T-helper 2 cell treated with Interferon-gamma antibody and Interleukin-4, amounts not matched to agents 5 μg/mL and 100 μg/mL, for 36 hours (primary cell): ENCODE measurements at regions not wholly inside any gene's neighbourhood (a gene's known extent, or its start where the extent isn't known, plus 50 kb on each side); places are given as distances from the start of the nearest gene placed in this dataset.
"Not testable (repeated sequence)": the region's sequence is repeated elsewhere in the genome, so short reads cannot be mapped to it uniquely, and the experiment has no call there.

Source experiments
- DNase-seq: peaks from one replicate; pipeline ENCODE4 v3.0.0; 2021; ENCODE audit warnings: low spot score
- H3K27ac Mint-ChIP-seq: one replicate; pipeline ENCODE4 v1.8.0; 2021; ENCODE audit warnings: mild to moderate bottlenecking, mixed read lengths
- H3K27me3 Mint-ChIP-seq: one replicate; pipeline ENCODE4 v1.8.0; 2021; ENCODE audit warnings: low read depth, mixed read lengths
- H3K36me3 Mint-ChIP-seq: one replicate; pipeline ENCODE4 v1.8.0; 2021; ENCODE audit warnings: low read depth, mixed read lengths
- H3K4me1 Mint-ChIP-seq: one replicate; pipeline ENCODE4 v1.8.0; 2021; ENCODE audit warnings: low read depth, mixed read lengths
- H3K4me3 Mint-ChIP-seq: one replicate; pipeline ENCODE4 v1.8.0; 2022; ENCODE audit warnings: mild to moderate bottlenecking, moderate library complexity, mixed read lengths
- H3K9me3 Mint-ChIP-seq: one replicate; pipeline ENCODE4 v1.8.0; 2021; ENCODE audit warnings: mixed read lengths

GRCh38 chr4:92198711-92199110 lies 105.1 kb upstream of the GRID2 start:
- Mint-ChIP-seq H3K4me3 (no peak overlapping the region), H3K9me3 (peaks cover 4% of the 10 kb centered on the region), H3K27me3 (no peaks in the 10 kb centered on the region), H3K27ac (no peak overlapping the region), H3K4me1 (no peaks in the 10 kb centered on the region), H3K36me3 (no peaks in the 10 kb centered on the region)
- no peak for DNase-seq

- DNase-seq: no peak
- Mint-ChIP-seq H3K9me3 (peaks cover 5% of the 10 kb centered on the region), H3K4me1 (no peaks in the 10 kb centered on the region), H3K36me3 (no peaks in the 10 kb centered on the region), H3K27me3 (no peaks in the 10 kb centered on the region), H3K27ac (no peak overlapping the region), H3K4me3 (no peak overlapping the region)
Observed at GRCh38 chr4:92199135-92199534, 104.6 kb upstream of the GRID2 start.

- H3K36me3 Mint-ChIP-seq: no peaks in the 10 kb centered on the region
- no peak overlapping the region for H3K27ac Mint-ChIP-seq
- no peaks in the 10 kb centered on the region for H3K4me1 Mint-ChIP-seq
- H3K4me3 Mint-ChIP-seq: no peak overlapping the region
- DNase-seq: no peak
- no peaks in the 10 kb centered on the region for H3K27me3 Mint-ChIP-seq
- peaks cover 24% of the 10 kb centered on the region for H3K9me3 Mint-ChIP-seq
Observed at GRCh38 chr4:92210906-92211305, 92.9 kb upstream of the GRID2 start.

GRCh38 chr4:92215476-92215875 lies 88.3 kb upstream of the GRID2 start:
- Mint-ChIP-seq H3K4me1 (no peaks in the 10 kb centered on the region), H3K9me3 (peaks cover 50% of the 10 kb centered on the region), H3K36me3 (no peaks in the 10 kb centered on the region), H3K27ac (no peak overlapping the region), H3K4me3 (no peak overlapping the region), H3K27me3 (no peaks in the 10 kb centered on the region)
- DNase-seq: no peak

- Mint-ChIP-seq H3K27me3 (no peaks in the 10 kb centered on the region), H3K4me1 (no peaks in the 10 kb centered on the region), H3K4me3 (no peak overlapping the region), H3K27ac (no peak overlapping the region), H3K9me3 (no peaks in the 10 kb centered on the region), H3K36me3 (no peaks in the 10 kb centered on the region)
- DNase-seq: no peak
Observed at GRCh38 chr4:92231511-92231910, 72.3 kb upstream of the GRID2 start.

GRCh38 chr4:92232566-92232965 lies 71.2 kb upstream of the GRID2 start:
- Mint-ChIP-seq H3K27ac (no peak overlapping the region), H3K9me3 (no peaks in the 10 kb centered on the region), H3K4me1 (no peaks in the 10 kb centered on the region), H3K4me3 (no peak overlapping the region), H3K36me3 (no peaks in the 10 kb centered on the region), H3K27me3 (no peaks in the 10 kb centered on the region)
- no peak for DNase-seq

- H3K4me3 Mint-ChIP-seq: no peak overlapping the region
- no peak for DNase-seq
- peaks cover 4% of the 10 kb centered on the region for H3K9me3 Mint-ChIP-seq
- H3K4me1 Mint-ChIP-seq: no peaks in the 10 kb centered on the region
- no peaks in the 10 kb centered on the region for H3K36me3 Mint-ChIP-seq
- no peak overlapping the region for H3K27ac Mint-ChIP-seq
- no peaks in the 10 kb centered on the region for H3K27me3 Mint-ChIP-seq
Observed at GRCh38 chr4:92234393-92235176, 69.2 kb upstream of the GRID2 start.

- H3K27me3 Mint-ChIP-seq: no peaks in the 10 kb centered on the region
- H3K36me3 Mint-ChIP-seq: no peaks in the 10 kb centered on the region
- H3K27ac Mint-ChIP-seq: no peak overlapping the region
- no peaks in the 10 kb centered on the region for H3K4me1 Mint-ChIP-seq
- no peak overlapping the region for H3K4me3 Mint-ChIP-seq
- no peak for DNase-seq
- H3K9me3 Mint-ChIP-seq: peaks cover 5% of the 10 kb centered on the region
Observed at GRCh38 chr4:92235731-92236130, 68.0 kb upstream of the GRID2 start.

- Mint-ChIP-seq H3K9me3 (peaks cover 8% of the 10 kb centered on the region), H3K4me3 (no peak overlapping the region), H3K4me1 (no peaks in the 10 kb centered on the region), H3K27me3 (no peaks in the 10 kb centered on the region), H3K27ac (no peak overlapping the region), H3K36me3 (no peaks in the 10 kb centered on the region)
- no peak for DNase-seq
Observed at GRCh38 chr4:92236877-92237276, 66.9 kb upstream of the GRID2 start.

GRCh38 chr4:92237559-92237958 lies 66.2 kb upstream of the GRID2 start:
- no peak overlapping the region for H3K27ac Mint-ChIP-seq
- H3K9me3 Mint-ChIP-seq: peaks cover 8% of the 10 kb centered on the region
- no peaks in the 10 kb centered on the region for H3K4me1 Mint-ChIP-seq
- DNase-seq: no peak
- H3K27me3 Mint-ChIP-seq: no peaks in the 10 kb centered on the region
- no peak overlapping the region for H3K4me3 Mint-ChIP-seq
- no peaks in the 10 kb centered on the region for H3K36me3 Mint-ChIP-seq

GRCh38 chr4:92241094-92241493 lies 62.7 kb upstream of the GRID2 start:
- peaks cover 8% of the 10 kb centered on the region for H3K9me3 Mint-ChIP-seq
- H3K4me3 Mint-ChIP-seq: no peak overlapping the region
- DNase-seq: no peak
- H3K27ac Mint-ChIP-seq: no peak overlapping the region
- no peaks in the 10 kb centered on the region for H3K27me3 Mint-ChIP-seq
- H3K4me1 Mint-ChIP-seq: no peaks in the 10 kb centered on the region
- no peaks in the 10 kb centered on the region for H3K36me3 Mint-ChIP-seq

GRCh38 chr4:92246384-92246783 lies 57.4 kb upstream of the GRID2 start:
- H3K27me3 Mint-ChIP-seq: no peaks in the 10 kb centered on the region
- H3K4me1 Mint-ChIP-seq: no peaks in the 10 kb centered on the region
- no peak overlapping the region for H3K4me3 Mint-ChIP-seq
- no peaks in the 10 kb centered on the region for H3K36me3 Mint-ChIP-seq
- DNase-seq: no peak
- H3K9me3 Mint-ChIP-seq: peaks cover 14% of the 10 kb centered on the region
- no peak overlapping the region for H3K27ac Mint-ChIP-seq

- no peaks in the 10 kb centered on the region for H3K4me1 Mint-ChIP-seq
- no peak for DNase-seq
- H3K27ac Mint-ChIP-seq: no peak overlapping the region
- H3K9me3 Mint-ChIP-seq: peaks cover 20% of the 10 kb centered on the region
- no peaks in the 10 kb centered on the region for H3K27me3 Mint-ChIP-seq
- no peak overlapping the region for H3K4me3 Mint-ChIP-seq
- no peaks in the 10 kb centered on the region for H3K36me3 Mint-ChIP-seq
Observed at GRCh38 chr4:92249541-92249940, 54.2 kb upstream of the GRID2 start.

- no peak for DNase-seq
- Mint-ChIP-seq H3K9me3 (peaks cover 20% of the 10 kb centered on the region), H3K27me3 (no peaks in the 10 kb centered on the region), H3K4me3 (no peak overlapping the region), H3K27ac (no peak overlapping the region), H3K36me3 (no peaks in the 10 kb centered on the region), H3K4me1 (no peaks in the 10 kb centered on the region)
Observed at GRCh38 chr4:92251711-92252110, 52.1 kb upstream of the GRID2 start.

GRCh38 chr4:92252358-92252757 lies 51.4 kb upstream of the GRID2 start:
- H3K4me1 Mint-ChIP-seq, DNase-seq, H3K36me3 Mint-ChIP-seq, H3K27ac Mint-ChIP-seq, H3K4me3 Mint-ChIP-seq, H3K27me3 Mint-ChIP-seq: not testable (repeated sequence)
- H3K9me3 Mint-ChIP-seq: peaks cover 20% of the 10 kb centered on the region
